ENCODE measurements at regions not wholly inside any gene's neighbourhood (a gene's known extent, or its start where the extent isn't known, plus 50 kb on each side); places are given as distances from the start of the nearest gene placed in this dataset.

GRCh38 chr7:35416568-35416967 is 162.7 kb upstream of the TBX20 start:
- in situ Hi-C loops (cut with HindIII; ENCODE audit: low pct_unique_long_range_greater_than_20kb, low sequenced_read_pairs): no loop called here
- no peak for TF ChIP-seq JUND (IDR thresholded peaks at IDR 0.05; ENCODE audit: low read depth)
- DNase-seq (ENCODE audit: low read depth in 1 of 2, low spot score in 1 of 2): no peak

DNA sequence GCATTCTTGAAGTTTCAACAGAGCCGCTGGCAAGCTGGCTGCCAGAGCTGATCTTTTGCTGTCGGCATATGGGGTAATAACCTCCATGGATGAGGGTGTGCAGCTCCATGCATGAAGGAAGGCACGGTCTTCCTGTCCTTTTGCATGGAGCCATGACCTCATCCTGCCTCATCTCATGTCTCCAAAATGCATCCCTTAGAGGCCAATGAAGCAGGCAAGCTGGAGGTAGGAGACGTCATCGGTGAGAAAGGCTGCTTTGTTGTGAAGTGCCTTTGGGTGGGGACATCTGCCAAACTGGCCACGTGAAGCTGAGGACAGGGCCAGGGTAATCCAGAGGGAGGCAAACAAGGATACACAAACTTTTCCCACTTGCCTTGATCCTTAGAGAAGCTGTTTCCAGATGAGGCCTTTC is 161.5 kb upstream of the TBX20 start:
- in situ Hi-C loops (cut with HindIII; ENCODE audit: low pct_unique_long_range_greater_than_20kb, low sequenced_read_pairs): no loop called here
- no peak for TF ChIP-seq JUND (IDR thresholded peaks at IDR 0.05; ENCODE audit: low read depth)
- no peak for DNase-seq (ENCODE audit: low read depth in 1 of 2, low spot score in 1 of 2)

DNA sequence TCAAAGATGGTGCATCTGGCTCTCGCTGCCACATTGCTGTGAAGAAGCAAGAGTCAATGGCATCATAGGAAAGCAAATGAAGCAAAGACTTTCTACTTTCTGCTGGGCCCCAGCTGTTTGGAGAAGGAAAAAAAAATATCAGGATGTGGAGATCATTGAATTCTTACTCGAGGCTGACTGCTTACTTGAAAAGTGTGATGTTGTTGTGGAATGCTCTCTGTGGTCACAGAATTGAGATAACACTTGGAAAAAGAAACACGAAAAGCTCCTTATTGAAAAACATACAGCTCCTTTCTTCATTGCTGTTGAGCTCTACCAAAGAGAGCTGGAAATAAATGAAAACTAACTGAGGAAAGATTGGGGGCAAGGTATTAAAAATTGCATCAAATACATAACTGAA is 157.4 kb upstream of the TBX20 start:
- in situ Hi-C loops (cut with HindIII; ENCODE audit: low pct_unique_long_range_greater_than_20kb, low sequenced_read_pairs): no loop called here
- no peak for TF ChIP-seq JUND (IDR thresholded peaks at IDR 0.05; ENCODE audit: low read depth)
- no peak for DNase-seq (ENCODE audit: low read depth in 1 of 2, low spot score in 1 of 2)

- no peak for TF ChIP-seq JUND (IDR thresholded peaks at IDR 0.05; ENCODE audit: low read depth)
- in situ Hi-C loops (cut with HindIII; ENCODE audit: low pct_unique_long_range_greater_than_20kb, low sequenced_read_pairs): no loop called here
- no peak for DNase-seq (ENCODE audit: low read depth in 1 of 2, low spot score in 1 of 2)
Measured at GRCh38 chr7:35405461-35405860, 151.6 kb upstream of the TBX20 start.

GRCh38 chr7:35401217-35401879 is 147.4 kb upstream of the TBX20 start:
- no peak for TF ChIP-seq JUND (IDR thresholded peaks at IDR 0.05; ENCODE audit: low read depth)
- DNase-seq (ENCODE audit: low read depth in 1 of 2, low spot score in 1 of 2): no peak
- in situ Hi-C loops (cut with HindIII; ENCODE audit: low pct_unique_long_range_greater_than_20kb, low sequenced_read_pairs): no loop called here

DNA sequence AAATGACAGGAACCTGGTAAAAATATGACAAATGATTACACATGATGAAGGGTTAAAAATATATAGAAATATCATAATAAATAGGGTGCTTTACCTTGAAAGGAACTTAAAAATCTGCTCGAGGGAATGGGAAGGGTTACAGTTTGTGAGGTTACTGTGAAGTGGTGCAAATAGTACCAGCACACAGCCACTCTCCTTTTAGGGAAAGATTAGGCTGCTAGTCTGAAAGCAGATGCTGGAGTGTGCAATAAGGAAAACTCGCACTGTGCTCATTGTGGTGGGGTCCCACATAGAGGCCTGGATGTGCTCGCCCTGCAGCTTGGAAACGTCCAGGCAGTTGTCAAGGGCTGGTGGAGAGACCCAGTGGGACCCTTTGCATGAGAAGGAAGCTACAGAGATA is 145.9 kb upstream of the TBX20 start:
- no peak for TF ChIP-seq JUND (IDR thresholded peaks at IDR 0.05; ENCODE audit: low read depth)
- DNase-seq (ENCODE audit: low read depth in 1 of 2, low spot score in 1 of 2): no peak
- in situ Hi-C loops (cut with HindIII; ENCODE audit: low pct_unique_long_range_greater_than_20kb, low sequenced_read_pairs): no loop called here

DNA sequence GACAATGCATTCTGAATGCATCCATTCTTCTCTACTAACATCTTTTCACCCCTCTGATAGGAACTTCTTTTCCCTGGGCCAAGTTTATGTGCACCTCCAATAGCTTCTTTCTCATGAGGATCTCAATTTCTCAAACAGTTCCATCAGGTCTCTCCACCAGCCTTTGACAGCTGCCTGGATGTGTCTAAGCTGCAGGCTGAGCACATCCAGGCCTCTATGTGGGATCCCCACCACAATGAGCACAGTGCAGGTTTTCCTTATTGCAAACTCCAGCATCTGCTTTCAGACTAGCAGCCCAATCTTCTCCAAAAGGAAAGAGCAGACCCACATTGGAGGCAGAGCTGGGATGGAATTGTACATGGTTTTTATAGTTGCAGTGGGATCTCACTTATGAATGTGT is 145.3 kb upstream of the TBX20 start:
- DNase-seq (ENCODE audit: low read depth in 1 of 2, low spot score in 1 of 2): no peak
- TF ChIP-seq JUND (IDR thresholded peaks at IDR 0.05; ENCODE audit: low read depth): no peak
- in situ Hi-C loops (cut with HindIII; ENCODE audit: low pct_unique_long_range_greater_than_20kb, low sequenced_read_pairs): no loop called here

DNA sequence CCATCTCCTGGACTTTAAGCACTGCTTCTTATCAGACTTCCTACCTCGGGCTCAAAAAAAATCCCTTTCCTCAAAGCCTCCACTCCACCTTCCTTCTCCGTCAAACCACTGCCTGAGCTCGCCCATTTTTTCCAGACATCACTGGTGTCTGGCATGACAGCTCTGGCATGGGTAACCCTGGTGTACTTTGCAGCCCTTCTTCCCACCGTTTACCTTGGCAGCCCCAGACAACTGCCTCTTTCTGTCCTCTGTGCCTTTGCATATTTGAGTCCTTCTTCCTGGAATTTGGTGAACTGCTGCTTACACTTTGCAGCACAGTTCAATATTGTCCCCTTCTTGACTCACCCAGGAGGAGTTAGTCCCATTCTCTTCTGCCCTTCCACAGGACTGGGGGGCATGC is 144.6 kb upstream of the TBX20 start:
- in situ Hi-C loops (cut with HindIII; ENCODE audit: low pct_unique_long_range_greater_than_20kb, low sequenced_read_pairs): no loop called here
- TF ChIP-seq JUND (IDR thresholded peaks at IDR 0.05; ENCODE audit: low read depth): no peak
- no peak for DNase-seq (ENCODE audit: low read depth in 1 of 2, low spot score in 1 of 2)

DNA sequence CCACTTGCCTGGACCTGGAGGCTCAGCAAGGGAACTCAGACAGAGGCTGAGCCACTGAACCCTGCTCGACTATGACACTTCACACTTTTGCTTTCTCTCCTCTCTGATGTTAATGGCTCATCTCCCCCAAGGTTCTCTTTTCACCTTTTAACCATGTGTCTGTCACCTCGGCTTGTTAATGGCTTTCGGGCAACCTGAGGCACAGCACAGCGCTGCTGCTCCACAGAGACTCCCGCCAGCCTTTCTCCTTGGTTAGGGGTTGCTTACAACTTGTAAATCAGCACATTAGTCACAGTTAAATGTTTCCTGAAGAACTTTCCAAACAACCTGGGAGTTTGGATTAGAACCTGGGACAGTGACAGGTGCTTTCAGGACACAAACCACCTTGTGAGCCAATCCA is 136.2 kb upstream of the TBX20 start:
- in situ Hi-C loops (cut with HindIII; ENCODE audit: low pct_unique_long_range_greater_than_20kb, low sequenced_read_pairs): no loop called here
- DNase-seq (ENCODE audit: low read depth in 1 of 2, low spot score in 1 of 2): no peak
- no peak for TF ChIP-seq JUND (IDR thresholded peaks at IDR 0.05; ENCODE audit: low read depth)

DNA sequence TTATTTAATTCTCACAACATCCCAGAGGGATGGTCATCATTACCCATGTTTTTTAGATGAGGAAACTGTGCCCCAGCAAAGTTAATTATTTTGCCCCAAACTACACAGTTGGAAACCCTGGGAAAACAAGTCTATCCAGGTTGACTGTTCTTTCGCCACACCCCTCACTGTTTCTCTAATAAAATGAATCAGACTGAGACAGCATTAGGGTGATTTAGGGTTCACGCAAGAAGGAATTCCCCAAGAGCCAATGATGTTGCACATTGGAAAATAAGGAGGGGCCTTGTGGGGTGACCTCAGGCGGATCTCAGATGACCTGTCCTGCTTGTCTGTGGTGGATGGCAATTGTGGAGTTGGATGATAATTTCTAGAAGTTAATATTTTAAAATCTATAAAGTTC is 135.7 kb upstream of the TBX20 start:
- in situ Hi-C loops (cut with HindIII; ENCODE audit: low pct_unique_long_range_greater_than_20kb, low sequenced_read_pairs): no loop called here
- TF ChIP-seq JUND (IDR thresholded peaks at IDR 0.05; ENCODE audit: low read depth): no peak
- no peak for DNase-seq (ENCODE audit: low read depth in 1 of 2, low spot score in 1 of 2)

GRCh38 chr7:35386816-35387706 is 133.2 kb upstream of the TBX20 start:
- in situ Hi-C loops (cut with HindIII; ENCODE audit: low pct_unique_long_range_greater_than_20kb, low sequenced_read_pairs): no loop called here
- no peak for TF ChIP-seq JUND (IDR thresholded peaks at IDR 0.05; ENCODE audit: low read depth)
- no peak for DNase-seq (ENCODE audit: low read depth in 1 of 2, low spot score in 1 of 2)

- TF ChIP-seq JUND (IDR thresholded peaks at IDR 0.05; ENCODE audit: low read depth): no peak
- no peak for DNase-seq (ENCODE audit: low read depth in 1 of 2, low spot score in 1 of 2)
Measured at GRCh38 chr7:35386082-35386815, 132.3 kb upstream of the TBX20 start.

More at GRCh38 chr7:35386082-35386815, 132.3 kb upstream of the TBX20 start:
- in situ Hi-C loops (cut with HindIII; ENCODE audit: low pct_unique_long_range_greater_than_20kb, low sequenced_read_pairs): no loop called here
